ENCODE measurements at regions not wholly inside any gene's neighbourhood (a gene's known extent, or its start where the extent isn't known, plus 50 kb on each side); places are given as distances from the start of the nearest gene placed in this dataset.

DNA sequence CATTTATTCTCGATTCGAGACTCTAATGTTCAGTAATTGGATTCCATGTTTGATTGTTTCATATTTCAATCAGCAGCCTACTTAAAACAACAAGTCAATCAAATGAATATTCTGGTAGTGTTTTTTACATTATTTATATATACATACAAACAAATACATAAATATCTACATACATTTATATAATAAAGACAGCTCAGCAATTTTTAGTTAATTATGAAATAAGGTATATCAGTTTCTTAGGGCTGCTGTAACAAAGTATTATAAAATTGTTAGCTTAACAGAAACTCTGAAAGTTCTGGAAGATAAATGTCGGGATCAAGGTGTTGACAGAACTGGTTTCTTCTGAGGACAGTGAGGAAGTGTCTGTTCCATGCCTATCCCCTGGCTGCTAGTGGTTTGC lies 105.9 kb downstream of the MGST1 start:
- intact Hi-C loops (cut with micrococcal nuclease; ENCODE audit: unreplicated experiment) (no loop called here), in situ Hi-C loops (cut with HindIII; ENCODE audit: low pct_unique_long_range_greater_than_20kb, low sequenced_read_pairs) (no loop called here)
- H3K36me3 ChIP-seq (ENCODE audit: control insufficient read depth, insufficient read depth, low read length) = no peaks in the 10 kb centered on the region
- no peak for TF ChIP-seq POLR2AphosphoS5 (IDR thresholded peaks at IDR 0.05; ENCODE audit: low read depth, low read length)
- TF ChIP-seq CTCF (IDR thresholded peaks at IDR 0.05) = no peak
- TF ChIP-seq TCF7L2 (IDR thresholded peaks at IDR 0.05; ENCODE audit: low read depth, low read length) = no peak
- TF ChIP-seq SIN3A (IDR thresholded peaks at IDR 0.05; ENCODE audit: borderline replicate concordance, insufficient read depth, low read depth, low read length) = no peak
- no peak for TF ChIP-seq REST (IDR thresholded peaks at IDR 0.05; ENCODE audit: insufficient read depth in 1 of 2, low read depth in 2 of 2, low read length in 1 of 2)
- H3K27ac ChIP-seq (ENCODE audit: low read length) = no peak overlapping the region
- no peak overlapping the region for H3K4me3 ChIP-seq (ENCODE audit: low read depth in 2 of 2, low read length in 2 of 2)
- H3K9me3 ChIP-seq (ENCODE audit: control insufficient read depth, insufficient read depth, low read depth, low read length) = no peaks in the 10 kb centered on the region
- BruUV-seq (replicated peaks) = no TSS peak
- no peaks in the 10 kb centered on the region for H3K27me3 ChIP-seq (ENCODE audit: control insufficient read depth, insufficient read depth, low read length)
- CTCF ChIA-PET = no interaction called here
- no peaks in the 10 kb centered on the region for H3K4me1 ChIP-seq (ENCODE audit: control insufficient read depth, insufficient read depth, low read length)
- DNase-seq (ENCODE audit: low read depth, low spot score) (no peak), ATAC-seq (no peak)
- POLR2A ChIA-PET = no interaction called here

GRCh38 chr12:16454481-16454880 lies 107.0 kb downstream of the MGST1 start:
- intact Hi-C loops (cut with micrococcal nuclease; ENCODE audit: unreplicated experiment) (no loop called here), in situ Hi-C loops (cut with HindIII; ENCODE audit: low pct_unique_long_range_greater_than_20kb, low sequenced_read_pairs) (no loop called here)
- no peaks in the 10 kb centered on the region for H3K36me3 ChIP-seq (ENCODE audit: control insufficient read depth, insufficient read depth, low read length)
- no peaks in the 10 kb centered on the region for H3K27me3 ChIP-seq (ENCODE audit: control insufficient read depth, insufficient read depth, low read length)
- ChIA-PET CTCF (no interaction called here), POLR2A (no interaction called here)
- DNase-seq (ENCODE audit: low read depth, low spot score) (no peak), ATAC-seq (no peak)
- no peaks in the 10 kb centered on the region for H3K9me3 ChIP-seq (ENCODE audit: control insufficient read depth, insufficient read depth, low read depth, low read length)
- TF ChIP-seq POLR2AphosphoS5 (IDR thresholded peaks at IDR 0.05; ENCODE audit: low read depth, low read length) = no peak
- TF ChIP-seq SIN3A (IDR thresholded peaks at IDR 0.05; ENCODE audit: borderline replicate concordance, insufficient read depth, low read depth, low read length) = no peak
- no peak for TF ChIP-seq CTCF (IDR thresholded peaks at IDR 0.05)
- no peak for TF ChIP-seq TCF7L2 (IDR thresholded peaks at IDR 0.05; ENCODE audit: low read depth, low read length)
- no peak overlapping the region for H3K4me3 ChIP-seq (ENCODE audit: low read depth in 2 of 2, low read length in 2 of 2)
- H3K4me1 ChIP-seq (ENCODE audit: control insufficient read depth, insufficient read depth, low read length) = no peaks in the 10 kb centered on the region
- no TSS peak for BruUV-seq (replicated peaks)
- H3K27ac ChIP-seq (ENCODE audit: low read length) = no peak overlapping the region
